Panc1 (cell line): ENCODE measurements at regions not wholly inside any gene's neighbourhood (a gene's known extent, or its start where the extent isn't known, plus 50 kb on each side); places are given as distances from the start of the nearest gene placed in this dataset.

Experiments used
- ATAC-seq: fragments of 200-7000 bp; cut with Tn5 transposase; 2 replicates; pipeline ENCODE4 v1.9.1; 2020; ENCODE audit warnings: mild to moderate bottlenecking, moderate library complexity
- BruUV-seq: library from RNA; stranded (reverse); fragments of 400-500 nt; replicated peaks from 2 replicates; lab custom pipeline; 2021; lab: Mats Ljungman, UMichigan
- CTCF ChIA-PET: fragments of 300-600 bp; sonication (Branson Sonifier 250); formaldehyde crosslinking; loops from one replicate; lab custom pipeline; 2022; ENCODE audit warnings: antibody characterized with exemption; lab: Charles Lee
- POLR2A ChIA-PET: fragments of 300-600 bp; sonication (Branson Sonifier 250); formaldehyde crosslinking; loops from one replicate; lab custom pipeline; 2022; ENCODE audit warnings: antibody characterized with exemption; lab: Charles Lee
- DNase-seq: peaks from one replicate; pipeline ENCODE4 v3.0.0-alpha.2; 2010; ENCODE audit warnings: low read depth, low spot score
- H3K27ac ChIP-seq: 2 replicates; pipeline ENCODE4 v1.5.1; 2011; ENCODE audit warnings: mild to moderate bottlenecking, low read length, inconsistent platforms
- H3K27me3 ChIP-seq: fragments of 200-500 bp; sonication (Bioruptor generic); 2 replicates; pipeline ENCODE4 v1.6.0; 2014; ENCODE audit warnings: low read length, inconsistent platforms; ENCODE audit not compliant: control insufficient read depth, insufficient read depth
- H3K36me3 ChIP-seq: fragments of 200-500 bp; sonication (Bioruptor generic); 2 replicates; pipeline ENCODE4 v1.5.1; 2014; ENCODE audit warnings: inconsistent platforms, mild to moderate bottlenecking, low read length, moderate library complexity; ENCODE audit not compliant: control insufficient read depth, insufficient read depth
- H3K4me1 ChIP-seq: 2 replicates; pipeline ENCODE4 v1.5.1; 2011; ENCODE audit warnings: inconsistent platforms, mild to moderate bottlenecking, low read length, moderate library complexity; ENCODE audit not compliant: control insufficient read depth, insufficient read depth
- H3K4me3 ChIP-seq, 2 experiments: 2 replicates each; pipeline ENCODE4 v1.5.1; 2011 to 2012; ENCODE audit warnings: low read depth in 2 of 2, low read length in 2 of 2, mild to moderate bottlenecking in 2 of 2, inconsistent platforms in 1 of 2, moderate library complexity in 1 of 2
- H3K9me3 ChIP-seq: fragments of 200-500 bp; sonication (Bioruptor generic); 2 replicates; pipeline ENCODE4 v1.5.1; 2014; ENCODE audit warnings: low read depth, mild to moderate bottlenecking, inconsistent platforms, low read length, moderate library complexity; ENCODE audit not compliant: control insufficient read depth, insufficient read depth
- CTCF ChIP-seq: fragments of 450-650 bp; IDR thresholded peaks from 2 replicates; pipeline ENCODE4 v1.5.1; 2017; ENCODE audit warnings: mild to moderate bottlenecking
- POLR2AphosphoS5 ChIP-seq: IDR thresholded peaks from 2 replicates; pipeline ENCODE4 v1.6.1; 2012; ENCODE audit warnings: mild to moderate bottlenecking, low read depth, low read length, moderate library complexity
- REST ChIP-seq, 2 experiments: IDR thresholded peaks; 2 replicates each; pipeline ENCODE4 v1.6.1; 2011 to 2012; ENCODE audit warnings: low read depth in 2 of 2, control low read depth in 1 of 2, low read length in 1 of 2, mild to moderate bottlenecking in 1 of 2, moderate library complexity in 1 of 2; ENCODE audit not compliant: insufficient read depth in 1 of 2
- SIN3A ChIP-seq: IDR thresholded peaks from 2 replicates; pipeline ENCODE4 v1.6.1; 2012; ENCODE audit warnings: low read depth, mild to moderate bottlenecking, low read length, moderate library complexity, borderline replicate concordance; ENCODE audit not compliant: insufficient read depth
- TCF7L2 ChIP-seq: IDR thresholded peaks from 2 replicates; pipeline ENCODE4 v1.6.1; 2011; ENCODE audit warnings: mild to moderate bottlenecking, low read depth, low read length, inconsistent platforms
- in situ Hi-C: cut with HindIII; loops from 2 replicates; pipeline ENCODE4 v1.10.0; 2016; ENCODE audit warnings: low sequenced_read_pairs, low pct_unique_long_range_greater_than_20kb
- intact Hi-C: fragments of 100-400 bp; cut with micrococcal nuclease; formaldehyde crosslinking; loops from one replicate; pipeline ENCODE4 v1.10.0; 2022; ENCODE audit not compliant: unreplicated experiment

DNA sequence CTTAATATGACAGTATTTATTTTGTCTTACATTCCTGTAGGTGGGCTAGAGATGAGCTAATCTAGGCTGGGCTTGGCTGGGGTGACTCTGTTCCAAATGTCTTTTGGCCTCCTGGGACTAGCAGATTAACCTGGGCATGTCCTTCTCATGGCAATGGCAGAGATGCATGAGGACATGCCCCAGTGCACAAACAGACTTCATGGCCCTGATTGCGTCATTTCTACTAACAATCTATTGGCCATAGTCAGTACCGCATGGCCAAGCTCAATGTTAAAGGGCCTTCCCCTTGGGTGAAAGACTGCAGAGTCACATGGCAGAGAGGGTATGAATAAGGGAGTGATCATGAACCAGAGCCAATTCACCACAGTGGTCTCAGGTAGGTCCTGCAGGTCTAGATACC lies 313.4 kb downstream of the MSX2 start:
- POLR2A ChIA-PET, result interaction anchor here (0.6 kb wide), 1 partner anchor 147 kb away, joined by 5 read pairs; no protein-coding TSS in a partner anchor
- H3K4me3 ChIP-seq, result no peak overlapping the region
- DNase-seq (no peak), ATAC-seq (no peak)
- H3K36me3 ChIP-seq, result no peaks in the 10 kb centered on the region
- intact Hi-C loops, result no loop called here
- in situ Hi-C loops, result no loop called here
- TF ChIP-seq REST (IDR thresholded peaks at IDR 0.05; ENCODE audit: insufficient read depth in 1 of 2, low read depth in 2 of 2, low read length in 1 of 2) (no peak), SIN3A (no peak), CTCF (no peak), POLR2AphosphoS5 (no peak), TCF7L2 (no peak)
- no peaks in the 10 kb centered on the region for H3K9me3 ChIP-seq
- H3K27me3 ChIP-seq, result no peaks in the 10 kb centered on the region
- H3K27ac ChIP-seq, result no peak overlapping the region
- no TSS peak for BruUV-seq
- no peaks in the 10 kb centered on the region for H3K4me1 ChIP-seq
- CTCF ChIA-PET, result no interaction called here

DNA sequence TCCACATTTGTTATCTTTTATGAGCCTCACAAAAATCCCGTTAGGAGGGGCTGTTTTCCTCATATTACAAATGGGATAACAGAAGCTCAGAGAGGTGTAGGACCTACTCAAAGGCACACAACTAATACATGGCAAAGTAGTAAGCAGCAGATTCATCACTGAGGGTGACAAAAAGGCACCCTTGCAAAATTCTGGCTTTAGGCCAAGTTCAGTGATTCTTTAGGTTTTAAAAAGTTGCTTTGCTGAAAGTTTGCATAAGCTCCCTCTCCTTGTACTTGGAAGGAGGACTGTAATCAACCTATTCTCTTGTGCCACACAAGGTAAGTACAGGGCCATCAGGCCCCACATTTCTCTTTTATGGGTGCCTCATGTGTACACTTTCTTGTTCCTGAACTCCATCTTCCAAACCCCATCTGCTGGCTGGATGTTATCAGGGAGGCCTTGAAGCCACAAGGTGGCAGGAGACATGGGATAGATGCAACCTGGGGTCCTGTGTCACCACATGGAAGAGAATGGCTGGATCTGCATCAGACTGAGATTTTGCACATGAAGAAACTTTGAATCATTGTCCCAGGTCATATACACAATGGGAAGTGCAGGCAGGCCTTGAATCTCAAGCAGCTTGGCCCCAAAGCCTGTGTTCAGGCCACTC lies 311.6 kb downstream of the MSX2 start:
- POLR2A ChIA-PET, result no interaction called here
- Histone ChIP-seq H3K4me1 (no peaks in the 10 kb centered on the region), H3K9me3 (no peaks in the 10 kb centered on the region), H3K27ac (no peak overlapping the region), H3K27me3 (no peaks in the 10 kb centered on the region), H3K4me3 (no peak overlapping the region), H3K36me3 (no peaks in the 10 kb centered on the region)
- ATAC-seq (no peak), DNase-seq (no peak)
- no TSS peak for BruUV-seq
- in situ Hi-C loops (no loop called here), intact Hi-C loops (no loop called here)
- TF ChIP-seq TCF7L2, result no peak
- TF ChIP-seq SIN3A, result no peak
- no peak for TF ChIP-seq CTCF
- no peak for TF ChIP-seq REST (IDR thresholded peaks at IDR 0.05; ENCODE audit: insufficient read depth in 1 of 2, low read depth in 2 of 2, low read length in 1 of 2)
- TF ChIP-seq POLR2AphosphoS5, result no peak
- CTCF ChIA-PET, result no interaction called here
